CD4-positive, alpha-beta memory T cell (primary cell): ENCODE measurements at regions not wholly inside any gene's neighbourhood (a gene's known extent, or its start where the extent isn't known, plus 50 kb on each side); places are given as distances from the start of the nearest gene placed in this dataset.

Experiments used
- CTCF ChIA-PET: fragments of 350-600 bp; sonication (Branson Sonifier 250); formaldehyde crosslinking; loops from one replicate; lab custom pipeline; 2021; ENCODE audit warnings: inconsistent platforms; ENCODE audit not compliant: partially characterized antibody; lab: Charles Lee
- POLR2A ChIA-PET: fragments of 350-600 bp; sonication (Branson Sonifier 250); formaldehyde crosslinking; loops from one replicate; lab custom pipeline; 2021; ENCODE audit not compliant: partially characterized antibody; lab: Charles Lee
- DNase-seq, 5 donors: peaks; one replicate each; pipeline versions ENCODE4 v3.0.0 to v3.0.0-alpha.2; 2020 to 2022; ENCODE audit warnings: mixed read lengths in 1 of 5
- H3K27ac ChIP-seq: one replicate; pipeline ENCODE4 v1.7.0; 2013; ENCODE audit warnings: low read depth, low read length
- H3K27me3 ChIP-seq: 2 replicates; pipeline ENCODE4 v1.7.0; 2013; ENCODE audit warnings: mild to moderate bottlenecking, low read length, moderate library complexity; ENCODE audit not compliant: insufficient read depth
- H3K36me3 ChIP-seq: 2 replicates; pipeline ENCODE4 v1.7.0; 2013; ENCODE audit warnings: mild to moderate bottlenecking, low read length, moderate library complexity; ENCODE audit not compliant: insufficient read depth
- H3K4me1 ChIP-seq: 2 replicates; pipeline ENCODE4 v1.7.0; 2013; ENCODE audit warnings: mild to moderate bottlenecking, low read length, moderate library complexity; ENCODE audit not compliant: insufficient read depth
- H3K4me3 ChIP-seq, 2 donors: one replicate each; pipeline ENCODE4 v1.7.0; 2013; ENCODE audit warnings: low read length in 2 of 2, mild to moderate bottlenecking in 1 of 2
- H3K9me3 ChIP-seq, 2 donors: one replicate each; pipeline ENCODE4 v1.7.0; 2013; ENCODE audit warnings: low read length in 2 of 2, control low read depth in 1 of 2; ENCODE audit not compliant: control insufficient read depth in 1 of 2
- H3K27ac Mint-ChIP-seq, 7 donors: one replicate each; pipeline ENCODE4 v1.8.0; 2020 to 2021; ENCODE audit warnings: mixed read lengths in 7 of 7, mild to moderate bottlenecking in 6 of 7, inconsistent platforms in 3 of 7, moderate library complexity in 3 of 7
- H3K27me3 Mint-ChIP-seq, 2 donors: one replicate each; pipeline ENCODE4 v1.8.0; 2020 to 2021; ENCODE audit warnings: mixed read lengths in 2 of 2
- H3K36me3 Mint-ChIP-seq, 2 donors: one replicate each; pipeline ENCODE4 v1.8.0; 2020 to 2021; ENCODE audit warnings: mixed read lengths in 2 of 2, inconsistent platforms in 1 of 2, mild to moderate bottlenecking in 1 of 2
- H3K4me1 Mint-ChIP-seq, 4 donors: one replicate each; pipeline ENCODE4 v1.8.0; 2020 to 2021; ENCODE audit warnings: mixed read lengths in 4 of 4, mild to moderate bottlenecking in 1 of 4
- H3K4me3 Mint-ChIP-seq, 8 donors: one replicate each; pipeline ENCODE4 v1.8.0; 2020 to 2021; ENCODE audit warnings: mixed read lengths in 8 of 8, mild to moderate bottlenecking in 7 of 8, moderate library complexity in 6 of 8, inconsistent platforms in 3 of 8
- H3K9me3 Mint-ChIP-seq, 8 donors: one replicate each; pipeline ENCODE4 v1.8.0; 2020 to 2021; ENCODE audit warnings: mixed read lengths in 8 of 8, mild to moderate bottlenecking in 5 of 8, inconsistent platforms in 3 of 8, moderate library complexity in 1 of 8
- intact Hi-C: fragments of 100-400 bp; cut with micrococcal nuclease; formaldehyde crosslinking; loops from one replicate; pipeline ENCODE4 v1.15.1; 2023

DNA sequence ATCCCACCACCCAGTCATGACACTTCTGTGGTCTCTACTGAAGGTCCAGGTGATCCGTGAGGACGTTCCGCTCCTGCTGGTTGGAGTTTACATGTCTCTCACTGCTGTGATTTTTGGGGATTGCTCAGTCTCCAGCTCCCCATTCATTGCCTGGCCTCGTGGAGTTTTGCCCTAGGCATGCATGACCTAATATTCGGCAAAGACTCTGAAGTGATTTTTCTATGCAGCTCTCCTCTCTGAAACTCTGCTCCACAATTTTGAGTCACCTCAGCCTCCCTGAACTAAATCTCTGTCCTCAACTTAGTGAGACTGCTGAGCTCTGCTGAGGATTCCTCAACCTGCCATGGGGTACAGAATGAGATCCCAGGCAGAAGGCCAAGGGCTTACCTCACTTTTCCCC is 174.4 kb upstream of the FGGY start:
- Histone ChIP-seq H3K27ac (no peak overlapping the region), H3K36me3 (no peaks in the 10 kb centered on the region), H3K4me1 (peaks cover 16% of the 10 kb centered on the region), H3K9me3 (no peaks in the 10 kb centered on the region), H3K4me3 (no peak overlapping the region), H3K27me3 (no peaks in the 10 kb centered on the region)
- no peak overlapping the region for H3K27ac Mint-ChIP-seq
- H3K27me3 Mint-ChIP-seq = peaks cover 4 to 9% of the 10 kb centered on the region in 2 donors
- H3K9me3 Mint-ChIP-seq = peaks cover 0 to 7% (median under 1%) of the 10 kb centered on the region in 8 donors
- ChIA-PET POLR2A (no interaction called here), CTCF (no interaction called here)
- intact Hi-C loops = no loop called here
- H3K4me3 Mint-ChIP-seq = no peak overlapping the region
- H3K4me1 Mint-ChIP-seq = peaks cover 5 to 10% (median 7%) of the 10 kb centered on the region in 4 donors
- H3K36me3 Mint-ChIP-seq = no peaks in the 10 kb centered on the region
- DNase-seq = no peak

DNA sequence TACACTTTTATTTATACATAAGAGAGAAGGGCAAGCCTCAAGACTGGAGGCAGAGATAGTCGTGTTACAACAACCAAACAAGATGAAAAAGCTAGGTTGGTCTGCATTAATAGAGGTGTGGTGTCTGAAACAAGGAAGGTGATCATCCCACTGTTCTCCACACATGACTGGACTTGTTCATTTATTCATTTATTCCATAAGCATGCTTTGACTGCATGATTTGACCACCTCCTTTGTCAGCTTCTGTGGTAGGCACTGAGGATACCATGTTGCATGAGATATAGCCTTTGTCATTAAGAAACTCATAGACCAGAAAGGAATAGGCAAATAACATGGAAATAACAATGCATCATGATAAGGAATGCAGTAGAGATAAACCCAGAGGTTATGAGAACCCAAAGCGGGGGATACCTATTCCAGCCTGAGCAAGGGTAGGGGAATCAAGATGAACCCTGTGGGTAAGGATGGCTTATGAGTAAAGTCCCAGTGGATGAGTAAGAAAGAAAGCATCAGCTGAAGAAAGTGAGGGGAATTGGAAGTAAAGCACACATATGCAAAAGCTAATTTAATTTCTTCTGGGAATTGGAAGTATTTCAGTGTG is 173.7 kb upstream of the FGGY start:
- Mint-ChIP-seq H3K9me3 (peaks cover 0 to 7% (median under 1%) of the 10 kb centered on the region in 8 donors), H3K4me1 (peaks cover 5 to 10% (median 7%) of the 10 kb centered on the region in 4 donors), H3K27me3 (peaks cover 2 to 9% of the 10 kb centered on the region in 2 donors), H3K36me3 (no peaks in the 10 kb centered on the region), H3K4me3 (no peak overlapping the region), H3K27ac (peak overlapping the region in 1 of 7 donors; percentile 34)
- H3K4me3 ChIP-seq = no peak overlapping the region
- CTCF ChIA-PET = no interaction called here
- H3K4me1 ChIP-seq = peaks cover 16% of the 10 kb centered on the region
- H3K36me3 ChIP-seq = no peaks in the 10 kb centered on the region
- no peaks in the 10 kb centered on the region for H3K9me3 ChIP-seq
- no peaks in the 10 kb centered on the region for H3K27me3 ChIP-seq
- intact Hi-C loops = no loop called here
- POLR2A ChIA-PET = no interaction called here
- H3K27ac ChIP-seq = no peak overlapping the region
- DNase-seq = no peak

DNA sequence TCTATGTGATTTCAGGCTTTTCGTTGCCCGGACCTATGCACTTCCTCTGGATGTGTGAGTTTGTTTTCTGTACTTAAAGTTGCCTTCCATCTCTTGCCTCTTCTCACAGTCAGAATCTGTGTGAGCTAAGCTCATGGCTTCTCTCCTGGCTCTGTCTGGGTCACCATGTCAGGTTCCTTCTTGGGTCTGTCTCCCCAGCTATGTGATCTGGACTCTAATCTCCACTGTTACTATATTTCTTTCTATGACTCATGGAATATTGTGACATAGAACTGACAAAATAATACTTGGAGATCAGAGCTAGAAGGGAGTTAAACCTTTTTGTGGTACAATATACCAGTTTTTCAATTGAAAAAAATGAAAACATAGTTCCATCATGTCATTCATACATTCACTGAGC is 172.7 kb upstream of the FGGY start:
- intact Hi-C loops = no loop called here
- Histone ChIP-seq H3K9me3 (no peaks in the 10 kb centered on the region), H3K27ac (no peak overlapping the region), H3K4me3 (no peak overlapping the region), H3K36me3 (no peaks in the 10 kb centered on the region), H3K4me1 (peaks cover 16% of the 10 kb centered on the region), H3K27me3 (no peaks in the 10 kb centered on the region)
- peaks cover 2 to 9% of the 10 kb centered on the region in 2 donors for H3K27me3 Mint-ChIP-seq
- peaks cover 0 to 7% (median under 1%) of the 10 kb centered on the region in 8 donors for H3K9me3 Mint-ChIP-seq
- ChIA-PET POLR2A (no interaction called here), CTCF (no interaction called here)
- no peaks in the 10 kb centered on the region for H3K36me3 Mint-ChIP-seq
- H3K4me1 Mint-ChIP-seq = peaks cover 5 to 10% (median 7%) of the 10 kb centered on the region in 4 donors
- H3K27ac Mint-ChIP-seq = no peak overlapping the region
- no peak for DNase-seq
- H3K4me3 Mint-ChIP-seq = no peak overlapping the region

DNA sequence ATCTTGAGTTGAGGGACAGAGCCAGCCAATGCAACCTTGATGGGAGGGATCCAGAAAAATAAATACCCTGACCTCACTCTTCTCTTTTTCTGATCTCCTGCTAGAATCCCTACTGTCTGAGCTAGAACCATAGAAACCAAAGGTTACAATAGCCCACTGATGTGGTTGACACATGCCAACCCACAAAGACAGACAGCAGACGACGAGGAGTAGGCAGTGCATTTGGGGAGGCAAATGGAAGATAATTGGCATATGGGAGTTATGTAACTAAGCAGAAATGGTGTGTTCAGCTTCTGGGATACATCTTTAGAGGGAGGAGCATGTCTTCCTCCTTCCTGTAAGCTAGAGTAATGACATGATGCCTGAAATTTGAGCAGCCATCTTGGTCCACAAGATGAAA is 171.7 kb upstream of the FGGY start:
- H3K27ac Mint-ChIP-seq = no peak overlapping the region
- H3K9me3 Mint-ChIP-seq = peaks cover 0 to 7% (median under 1%) of the 10 kb centered on the region in 8 donors
- Histone ChIP-seq H3K4me3 (no peak overlapping the region), H3K27me3 (no peaks in the 10 kb centered on the region), H3K4me1 (peaks cover 16% of the 10 kb centered on the region), H3K27ac (no peak overlapping the region), H3K9me3 (no peaks in the 10 kb centered on the region), H3K36me3 (no peaks in the 10 kb centered on the region)
- H3K27me3 Mint-ChIP-seq = peaks cover 0 to 9% of the 10 kb centered on the region in 2 donors
- CTCF ChIA-PET = no interaction called here
- H3K36me3 Mint-ChIP-seq = no peaks in the 10 kb centered on the region
- intact Hi-C loops = no loop called here
- POLR2A ChIA-PET = interaction anchor here (0.6 kb wide), 1 partner anchor 9 kb away, joined by 4 read pairs; no protein-coding TSS in a partner anchor
- peak overlapping the region in 3 of 8 donors; percentile 20 to 29 (median 22) for H3K4me3 Mint-ChIP-seq
- H3K4me1 Mint-ChIP-seq = peaks cover 5 to 10% (median 7%) of the 10 kb centered on the region in 4 donors
- peak; percentile 4 to 55 (median 20) for DNase-seq

DNA sequence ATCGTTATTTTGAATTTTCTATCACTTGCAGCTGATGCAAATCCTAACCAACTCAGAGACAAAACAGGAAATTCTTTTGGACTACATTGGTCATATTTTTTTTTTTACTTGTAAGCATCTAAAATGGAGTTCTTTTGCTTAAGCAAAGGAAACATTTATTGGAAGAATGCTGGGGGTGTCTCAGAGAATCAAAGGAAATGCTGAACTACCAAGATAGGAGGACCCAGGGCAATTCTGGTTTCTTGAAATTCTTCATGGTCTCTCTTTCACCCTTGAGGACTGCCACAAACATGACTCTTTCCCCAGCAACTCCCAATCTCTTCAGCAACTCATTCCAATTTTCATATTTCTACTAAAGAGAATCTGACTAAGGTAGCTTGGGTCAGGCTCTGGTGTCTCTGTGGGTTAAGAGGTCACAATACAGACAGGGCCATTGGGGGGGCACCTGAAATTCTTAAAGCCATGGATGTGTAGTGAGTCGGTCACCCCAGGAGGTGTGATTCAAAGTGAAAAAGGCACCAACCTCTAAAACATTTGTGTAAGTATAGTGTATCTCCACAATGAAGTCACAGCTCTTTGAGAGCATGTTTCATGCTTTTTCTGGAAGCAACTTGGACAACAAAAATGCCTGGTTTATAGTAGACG is 171.1 kb upstream of the FGGY start:
- H3K36me3 ChIP-seq = no peaks in the 10 kb centered on the region
- ChIA-PET CTCF (no interaction called here), POLR2A (no interaction called here)
- no peaks in the 10 kb centered on the region for H3K27me3 ChIP-seq
- no peaks in the 10 kb centered on the region for H3K9me3 ChIP-seq
- H3K27me3 Mint-ChIP-seq = peaks cover 0 to 9% of the 10 kb centered on the region in 2 donors
- H3K4me1 Mint-ChIP-seq = peaks cover 5 to 10% (median 7%) of the 10 kb centered on the region in 4 donors
- H3K4me1 ChIP-seq = peaks cover 16% of the 10 kb centered on the region
- peak overlapping the region in 1 of 8 donors; percentile 22 for H3K4me3 Mint-ChIP-seq
- H3K27ac ChIP-seq = no peak overlapping the region
- no peak overlapping the region for H3K27ac Mint-ChIP-seq
- no peak for DNase-seq
- intact Hi-C loops = no loop called here
- no peak overlapping the region for H3K4me3 ChIP-seq
- H3K9me3 Mint-ChIP-seq = peaks cover 0 to 7% (median under 1%) of the 10 kb centered on the region in 8 donors
- H3K36me3 Mint-ChIP-seq = no peaks in the 10 kb centered on the region

DNA sequence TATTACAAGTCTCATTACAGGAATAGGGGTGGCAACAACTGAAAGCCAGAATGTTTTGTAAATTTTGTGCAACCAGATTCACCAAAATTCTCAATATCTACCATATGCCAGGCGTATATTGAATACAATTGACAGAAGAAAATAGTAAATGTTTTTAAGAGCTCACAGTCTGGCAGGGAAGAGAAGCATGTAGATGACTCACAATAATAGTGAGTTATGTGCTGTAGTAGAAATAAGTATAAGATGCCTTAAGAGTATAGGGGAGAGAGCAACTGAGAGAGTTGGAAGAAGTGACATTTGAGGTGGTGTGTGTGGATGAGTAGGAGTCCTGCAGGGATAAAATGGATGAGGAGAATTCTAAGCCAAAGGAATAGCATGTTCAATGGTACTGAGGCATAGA is 170.5 kb upstream of the FGGY start:
- Histone ChIP-seq H3K27ac (no peak overlapping the region), H3K4me1 (peaks cover 16% of the 10 kb centered on the region), H3K36me3 (no peaks in the 10 kb centered on the region), H3K4me3 (no peak overlapping the region), H3K9me3 (no peaks in the 10 kb centered on the region), H3K27me3 (no peaks in the 10 kb centered on the region)
- CTCF ChIA-PET = no interaction called here
- Mint-ChIP-seq H3K27ac (no peak overlapping the region), H3K4me3 (no peak overlapping the region), H3K4me1 (peaks cover 5 to 10% (median 7%) of the 10 kb centered on the region in 4 donors), H3K27me3 (peaks cover 0 to 9% of the 10 kb centered on the region in 2 donors), H3K9me3 (peaks cover 0 to 7% (median under 1%) of the 10 kb centered on the region in 8 donors), H3K36me3 (no peaks in the 10 kb centered on the region)
- POLR2A ChIA-PET = no interaction called here
- intact Hi-C loops = no loop called here
- no peak for DNase-seq

DNA sequence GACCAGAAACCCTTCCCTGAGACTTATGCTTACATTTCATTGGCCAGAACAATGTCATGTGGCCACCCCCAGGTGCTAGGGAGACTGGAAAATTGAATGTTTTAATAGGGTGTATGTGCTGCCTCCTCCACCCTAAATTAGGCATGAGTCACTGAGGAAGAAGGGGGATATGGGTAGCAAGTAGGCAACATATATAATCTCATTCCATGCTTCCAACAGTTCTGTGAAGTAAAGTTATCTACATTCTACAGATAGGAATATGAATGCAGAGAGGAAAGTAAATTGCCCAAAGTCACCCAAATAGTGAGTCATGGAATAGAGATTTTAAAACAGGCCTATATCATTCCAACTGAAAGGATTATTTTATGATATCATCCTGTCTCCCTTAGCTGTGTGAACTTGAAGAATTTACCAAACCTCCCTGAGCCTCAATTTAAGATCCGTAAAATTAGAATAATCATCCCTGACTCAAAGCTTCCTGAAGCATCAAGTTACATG is 168.6 kb upstream of the FGGY start:
- Histone ChIP-seq H3K4me1 (peaks cover 16% of the 10 kb centered on the region), H3K4me3 (no peak overlapping the region), H3K27ac (no peak overlapping the region), H3K27me3 (no peaks in the 10 kb centered on the region), H3K9me3 (no peaks in the 10 kb centered on the region), H3K36me3 (no peaks in the 10 kb centered on the region)
- Mint-ChIP-seq H3K27ac (no peak overlapping the region), H3K27me3 (peaks cover 3 to 5% of the 10 kb centered on the region in 2 donors), H3K4me1 (peaks cover 5 to 10% (median 7%) of the 10 kb centered on the region in 4 donors), H3K9me3 (peaks cover 0 to 7% (median under 1%) of the 10 kb centered on the region in 8 donors), H3K4me3 (no peak overlapping the region), H3K36me3 (no peaks in the 10 kb centered on the region)
- ChIA-PET POLR2A (no interaction called here), CTCF (no interaction called here)
- DNase-seq = no peak
- intact Hi-C loops = no loop called here
